ENCODE measurements at regions not wholly inside any gene's neighbourhood (a gene's known extent, or its start where the extent isn't known, plus 50 kb on each side); places are given as distances from the start of the nearest gene placed in this dataset.

- Histone ChIP-seq H3K36me3 (replicated peaks; ENCODE audit: insufficient read depth, low read length) (no peaks in the 10 kb centered on the region), H3F3A (ENCODE audit: insufficient read depth, low read length) (no peaks in the 10 kb centered on the region), H3K9ac (ENCODE audit: low read length) (no peak overlapping the region), H3K4me1 (ENCODE audit: low read length) (no peaks in the 10 kb centered on the region), H3K9me3 (replicated peaks; ENCODE audit: insufficient read depth, low read length) (no peaks in the 10 kb centered on the region), H4K20me1 (ENCODE audit: insufficient read depth, low read length) (no peaks in the 10 kb centered on the region), H2AFZ (ENCODE audit: low read length) (no peak overlapping the region), H3K4me3 (ENCODE audit: low read length) (no peak overlapping the region), H3K27ac (ENCODE audit: low read length) (no peak overlapping the region), H3K9me2 (replicated peaks; ENCODE audit: insufficient read depth, low read length) (no peaks in the 10 kb centered on the region), H3K27me3 (replicated peaks; ENCODE audit: insufficient read depth, low read length) (no peaks in the 10 kb centered on the region), H3K4me2 (ENCODE audit: low read depth, low read length) (no peak overlapping the region), H3K79me2 (ENCODE audit: low read length) (no peaks in the 10 kb centered on the region)
- DNase-seq, result no peak
- TF ChIP-seq CTCF (IDR thresholded peaks at IDR 0.05; ENCODE audit: low read length) (no peak), EZH2 (optimal IDR thresholded peaks at IDR 0.05; ENCODE audit: low read depth, low read length) (no peak), EZH2phosphoT487 (IDR thresholded peaks at IDR 0.05; ENCODE audit: low read length) (no peak)
These were observed 82.9 kb upstream of the GDF10 start for GRCh38 chr10:47217113-47217512.

- Histone ChIP-seq H3K9me3 (replicated peaks; ENCODE audit: insufficient read depth, low read length) (no peaks in the 10 kb centered on the region), H3K36me3 (replicated peaks; ENCODE audit: insufficient read depth, low read length) (no peaks in the 10 kb centered on the region), H3K27me3 (replicated peaks; ENCODE audit: insufficient read depth, low read length) (no peaks in the 10 kb centered on the region), H4K20me1 (ENCODE audit: insufficient read depth, low read length) (no peaks in the 10 kb centered on the region), H2AFZ (ENCODE audit: low read length) (no peak overlapping the region), H3K4me1 (ENCODE audit: low read length) (no peaks in the 10 kb centered on the region), H3K27ac (ENCODE audit: low read length) (no peak overlapping the region), H3K9ac (ENCODE audit: low read length) (no peak overlapping the region), H3K79me2 (ENCODE audit: low read length) (no peaks in the 10 kb centered on the region), H3K4me3 (ENCODE audit: low read length) (no peak overlapping the region), H3F3A (ENCODE audit: insufficient read depth, low read length) (no peaks in the 10 kb centered on the region), H3K9me2 (replicated peaks; ENCODE audit: insufficient read depth, low read length) (no peaks in the 10 kb centered on the region), H3K4me2 (ENCODE audit: low read depth, low read length) (no peak overlapping the region)
- TF ChIP-seq EZH2phosphoT487 (IDR thresholded peaks at IDR 0.05; ENCODE audit: low read length), result no peak
- no peak for TF ChIP-seq CTCF (IDR thresholded peaks at IDR 0.05; ENCODE audit: low read length)
- no peak for TF ChIP-seq EZH2 (optimal IDR thresholded peaks at IDR 0.05; ENCODE audit: low read depth, low read length)
- no peak for DNase-seq
These were observed 81.2 kb upstream of the GDF10 start for GRCh38 chr10:47218803-47219202.

GRCh38 chr10:47222461-47222860 is 77.5 kb upstream of the GDF10 start:
- H2AFZ ChIP-seq (ENCODE audit: low read length), result no peak overlapping the region
- H3K9me2 ChIP-seq (replicated peaks; ENCODE audit: insufficient read depth, low read length), result no peaks in the 10 kb centered on the region
- H3K4me3 ChIP-seq (ENCODE audit: low read length), result no peak overlapping the region
- H3K9me3 ChIP-seq (replicated peaks; ENCODE audit: insufficient read depth, low read length), result no peaks in the 10 kb centered on the region
- no peaks in the 10 kb centered on the region for H3K4me1 ChIP-seq (ENCODE audit: low read length)
- no peak for DNase-seq
- H3K27me3 ChIP-seq (replicated peaks; ENCODE audit: insufficient read depth, low read length), result no peaks in the 10 kb centered on the region
- H3F3A ChIP-seq (ENCODE audit: insufficient read depth, low read length), result no peaks in the 10 kb centered on the region
- H3K9ac ChIP-seq (ENCODE audit: low read length), result no peak overlapping the region
- H3K27ac ChIP-seq (ENCODE audit: low read length), result no peak overlapping the region
- H3K79me2 ChIP-seq (ENCODE audit: low read length), result no peaks in the 10 kb centered on the region
- TF ChIP-seq CTCF (IDR thresholded peaks at IDR 0.05; ENCODE audit: low read length) (no peak), EZH2phosphoT487 (IDR thresholded peaks at IDR 0.05; ENCODE audit: low read length) (no peak), EZH2 (optimal IDR thresholded peaks at IDR 0.05; ENCODE audit: low read depth, low read length) (no peak)
- no peak overlapping the region for H3K4me2 ChIP-seq (ENCODE audit: low read depth, low read length)
- no peaks in the 10 kb centered on the region for H4K20me1 ChIP-seq (ENCODE audit: insufficient read depth, low read length)
- no peaks in the 10 kb centered on the region for H3K36me3 ChIP-seq (replicated peaks; ENCODE audit: insufficient read depth, low read length)
